Loucy (cell line): ENCODE measurements at regions not wholly inside any gene's neighbourhood (a gene's known extent, or its start where the extent isn't known, plus 50 kb on each side); places are given as distances from the start of the nearest gene placed in this dataset.

Experiments used
- H2AFZ ChIP-seq: fragments of 200-600 bp; sonication (generic); 2 replicates; pipeline ENCODE4 v1.6.0; 2016; ENCODE audit warnings: antibody characterized with exemption, mild to moderate bottlenecking, low read length, moderate library complexity
- H3F3A ChIP-seq: fragments of 200-600 bp; 2 replicates; pipeline ENCODE4 v1.6.0; 2016; ENCODE audit warnings: antibody characterized with exemption, low read depth, mild to moderate bottlenecking
- H3K27me3 ChIP-seq: fragments of 200-600 bp; sonication (generic); 2 replicates; pipeline ENCODE4 v1.6.1; 2014; ENCODE audit warnings: low read length, mild to moderate bottlenecking; ENCODE audit not compliant: insufficient read depth, poor library complexity, severe bottlenecking
- H3K36me3 ChIP-seq: fragments of 200-600 bp; sonication (generic); 2 replicates; pipeline ENCODE4 v1.6.1; 2016; ENCODE audit warnings: low read length; ENCODE audit not compliant: insufficient read depth
- H3K4me1 ChIP-seq: fragments of 200-600 bp; sonication (generic); 2 replicates; pipeline ENCODE4 v1.5.1; 2014; ENCODE audit warnings: low read length, mild to moderate bottlenecking; ENCODE audit not compliant: insufficient read depth, poor library complexity, severe bottlenecking
- H3K4me2 ChIP-seq: fragments of 200-600 bp; sonication (generic); 2 replicates; pipeline ENCODE4 v1.6.0; 2014; ENCODE audit warnings: antibody characterized with exemption, low read length, low read depth, mild to moderate bottlenecking; ENCODE audit not compliant: poor library complexity, severe bottlenecking
- H3K4me3 ChIP-seq: fragments of 200-600 bp; sonication (generic); 2 replicates; pipeline ENCODE4 v1.5.1; 2014; ENCODE audit warnings: low read length, mild to moderate bottlenecking, mixed read lengths; ENCODE audit not compliant: poor library complexity, severe bottlenecking
- H3K79me2 ChIP-seq: fragments of 200-600 bp; sonication (generic); 2 replicates; pipeline ENCODE4 v1.6.1; 2014; ENCODE audit warnings: low read length; ENCODE audit not compliant: insufficient read depth
- H3K9ac ChIP-seq: fragments of 200-600 bp; sonication (generic); 2 replicates; pipeline ENCODE4 v1.6.0; 2014; ENCODE audit warnings: mild to moderate bottlenecking, low read depth, low read length, moderate library complexity; ENCODE audit not compliant: poor library complexity, severe bottlenecking
- H3K9me2 ChIP-seq: fragments of 200-600 bp; sonication (generic); replicated peaks from 2 replicates; pipeline ENCODE4 v1.6.1; 2016; ENCODE audit warnings: low read depth, low read length, mixed read lengths
- H3K9me3 ChIP-seq: fragments of 200-600 bp; sonication (generic); 2 replicates; pipeline ENCODE4 v1.6.1; 2014; ENCODE audit warnings: mild to moderate bottlenecking, antibody characterized with exemption, low read length, low read depth; ENCODE audit not compliant: insufficient read depth
- H4K20me1 ChIP-seq: fragments of 200-600 bp; sonication (generic); 2 replicates; pipeline ENCODE4 v1.6.0; 2014; ENCODE audit warnings: antibody characterized with exemption, low read length, mild to moderate bottlenecking; ENCODE audit not compliant: insufficient read depth, poor library complexity, severe bottlenecking
- CTCF ChIP-seq: fragments of 200-600 bp; sonication (generic); conservative IDR thresholded peaks from 2 replicates; pipeline ENCODE4 v1.5.1; 2014; ENCODE audit warnings: mild to moderate bottlenecking, antibody characterized with exemption, low read length
- EZH2phosphoT487 ChIP-seq: fragments of 200-600 bp; IDR thresholded peaks from 2 replicates; pipeline ENCODE4 v1.6.1; 2018; ENCODE audit warnings: antibody characterized with exemption, mild to moderate bottlenecking, moderate library complexity, borderline replicate concordance

DNA sequence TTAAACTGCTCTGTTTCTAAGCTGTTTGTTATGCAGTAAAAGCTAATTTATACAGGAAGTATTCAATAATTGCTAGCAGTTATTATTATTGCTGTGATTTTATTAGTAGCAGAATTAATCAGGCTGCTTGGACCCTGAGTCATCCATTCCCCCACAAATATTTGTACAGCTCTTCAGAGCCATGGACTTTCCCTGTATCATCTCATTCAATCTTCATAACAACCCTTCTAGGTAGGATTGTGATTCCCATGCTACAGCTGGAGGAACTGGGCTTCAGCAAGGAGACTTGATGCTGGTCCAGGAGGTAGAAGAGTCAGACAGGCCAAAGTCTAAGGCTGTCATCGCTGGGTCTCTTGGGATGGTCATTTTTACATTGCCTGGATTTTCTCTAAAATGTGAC is 208.3 kb downstream of the C16orf95 start:
- H3K4me2 ChIP-seq, result no peak overlapping the region
- H3K9me2 ChIP-seq, result no peaks in the 10 kb centered on the region
- no peaks in the 10 kb centered on the region for H3K79me2 ChIP-seq
- no peak overlapping the region for H2AFZ ChIP-seq
- H3K36me3 ChIP-seq, result no peaks in the 10 kb centered on the region
- no peaks in the 10 kb centered on the region for H3K4me1 ChIP-seq
- H3K4me3 ChIP-seq, result no peak overlapping the region
- no peaks in the 10 kb centered on the region for H3K27me3 ChIP-seq
- TF ChIP-seq CTCF (no peak), EZH2phosphoT487 (no peak)
- H4K20me1 ChIP-seq, result no peaks in the 10 kb centered on the region
- no peak overlapping the region for H3K9ac ChIP-seq
- H3K9me3 ChIP-seq, result 0 out of 2 replicates have a peak, but pooled peaks cover 2% of the 10 kb centered on the region
- H3F3A ChIP-seq, result no peaks in the 10 kb centered on the region

DNA sequence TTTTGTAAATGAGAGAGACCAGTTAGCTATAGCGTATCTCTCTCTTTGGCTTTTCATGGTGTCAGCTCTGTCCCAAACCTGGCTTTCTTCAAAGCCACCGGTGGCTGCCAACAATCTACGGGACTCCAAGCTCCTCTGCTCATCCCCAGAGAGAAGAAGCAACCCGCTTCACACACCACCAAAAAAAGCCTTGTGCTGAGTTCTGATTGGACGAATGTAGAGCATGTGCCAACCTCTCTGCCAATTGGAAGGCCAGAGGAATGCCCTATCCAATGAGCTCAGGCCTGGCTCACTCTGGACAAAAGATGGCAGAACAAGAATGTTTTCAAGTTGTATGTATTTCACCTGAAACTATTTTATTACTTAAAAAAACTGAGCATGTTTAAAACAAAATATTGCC is 202.4 kb downstream of the C16orf95 start:
- no peak overlapping the region for H3K4me2 ChIP-seq
- no peaks in the 10 kb centered on the region for H3K36me3 ChIP-seq
- H3K27me3 ChIP-seq, result no peaks in the 10 kb centered on the region
- no peak for TF ChIP-seq EZH2phosphoT487
- TF ChIP-seq CTCF, result no peak
- no peaks in the 10 kb centered on the region for H3K79me2 ChIP-seq
- no peak overlapping the region for H2AFZ ChIP-seq
- H3F3A ChIP-seq, result no peaks in the 10 kb centered on the region
- no peaks in the 10 kb centered on the region for H3K9me3 ChIP-seq
- H3K4me3 ChIP-seq, result no peak overlapping the region
- H3K9me2 ChIP-seq, result no peaks in the 10 kb centered on the region
- no peak overlapping the region for H3K9ac ChIP-seq
- no peaks in the 10 kb centered on the region for H3K4me1 ChIP-seq
- H4K20me1 ChIP-seq, result no peaks in the 10 kb centered on the region

DNA sequence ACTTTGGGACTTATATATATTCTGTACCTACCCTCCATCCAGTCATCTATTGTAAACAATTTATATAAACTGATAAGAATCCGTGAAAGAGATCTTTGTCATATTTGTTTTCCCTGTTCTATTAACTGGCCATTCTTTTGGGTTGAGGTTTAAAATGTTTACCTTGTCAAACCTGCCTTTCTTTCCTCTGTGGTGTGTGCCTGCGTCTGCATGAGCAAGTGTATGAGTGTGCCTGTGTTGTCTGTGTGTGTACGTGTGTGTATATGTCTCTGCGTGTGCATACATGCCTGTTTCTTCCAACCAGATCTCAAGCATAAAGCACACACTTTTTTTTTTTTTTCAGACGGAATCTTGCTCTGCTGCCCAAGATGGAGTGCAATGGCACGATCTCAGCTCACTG is 201.5 kb downstream of the C16orf95 start:
- no peaks in the 10 kb centered on the region for H3K4me1 ChIP-seq
- H3K9ac ChIP-seq, result no peak overlapping the region
- H4K20me1 ChIP-seq, result no peaks in the 10 kb centered on the region
- H3K36me3 ChIP-seq, result no peaks in the 10 kb centered on the region
- TF ChIP-seq CTCF (no peak), EZH2phosphoT487 (no peak)
- no peaks in the 10 kb centered on the region for H3K9me2 ChIP-seq
- H2AFZ ChIP-seq, result no peak overlapping the region
- H3K4me3 ChIP-seq, result no peak overlapping the region
- H3K79me2 ChIP-seq, result no peaks in the 10 kb centered on the region
- H3F3A ChIP-seq, result no peaks in the 10 kb centered on the region
- no peaks in the 10 kb centered on the region for H3K27me3 ChIP-seq
- no peaks in the 10 kb centered on the region for H3K9me3 ChIP-seq
- H3K4me2 ChIP-seq, result no peak overlapping the region
